Dendritic cell treated with granulocyte-macrophage colony-stimulating factor and Interleukin-4, amounts not matched to agents 40 ng/mL and 50 ng/mL, for 4 days (primary cell): ENCODE measurements at regions not wholly inside any gene's neighbourhood (a gene's known extent, or its start where the extent isn't known, plus 50 kb on each side); places are given as distances from the start of the nearest gene placed in this dataset.

ENCODE experiments used
- H3K27ac Mint-ChIP-seq: one replicate; pipeline ENCODE4 v1.8.0; 2022; ENCODE audit warnings: mild to moderate bottlenecking, mixed read lengths
- H3K27me3 Mint-ChIP-seq: one replicate; pipeline ENCODE4 v1.8.0; 2022; ENCODE audit warnings: mild to moderate bottlenecking, mixed read lengths
- H3K36me3 Mint-ChIP-seq: one replicate; pipeline ENCODE4 v1.8.0; 2022; ENCODE audit warnings: low read depth, mixed read lengths
- H3K4me1 Mint-ChIP-seq: one replicate; pipeline ENCODE4 v1.8.0; 2022; ENCODE audit warnings: low read depth, mixed read lengths
- H3K4me3 Mint-ChIP-seq: one replicate; pipeline ENCODE4 v1.8.0; 2022; ENCODE audit warnings: mild to moderate bottlenecking, moderate library complexity, mixed read lengths
- H3K9me3 Mint-ChIP-seq: one replicate; pipeline ENCODE4 v1.8.0; 2022; ENCODE audit warnings: mixed read lengths
- intact Hi-C: fragments of 100-400 bp; cut with micrococcal nuclease; formaldehyde crosslinking; loops from one replicate; pipeline ENCODE4 v1.15.0; 2022

DNA sequence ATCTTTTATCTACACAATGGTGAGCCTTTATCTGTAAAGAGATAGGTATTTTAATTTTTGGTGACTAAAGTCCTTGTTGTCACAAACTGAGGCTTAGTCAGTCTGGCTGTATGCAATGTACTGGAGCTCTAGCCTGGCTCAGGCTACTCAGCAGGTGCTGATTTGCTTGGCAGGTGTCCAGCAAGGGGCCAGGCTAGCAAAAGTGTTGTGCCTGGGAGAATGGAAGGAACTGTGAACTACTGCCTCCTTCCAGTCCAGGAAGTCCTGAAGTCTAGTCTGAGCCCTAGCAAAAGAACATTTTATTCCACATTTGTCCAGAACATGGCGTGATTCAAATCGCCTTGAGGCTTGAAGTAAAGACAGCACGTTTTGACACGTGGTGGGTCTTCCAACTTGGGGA lies 260.5 kb downstream of the CCDC85A start:
- Mint-ChIP-seq H3K9me3 (peaks cover 11% of the 10 kb centered on the region), H3K4me3 (no peak overlapping the region), H3K27ac (no peak overlapping the region), H3K4me1 (no peaks in the 10 kb centered on the region), H3K36me3 (no peaks in the 10 kb centered on the region), H3K27me3 (no peaks in the 10 kb centered on the region)
- intact Hi-C loops, result no loop called here

DNA sequence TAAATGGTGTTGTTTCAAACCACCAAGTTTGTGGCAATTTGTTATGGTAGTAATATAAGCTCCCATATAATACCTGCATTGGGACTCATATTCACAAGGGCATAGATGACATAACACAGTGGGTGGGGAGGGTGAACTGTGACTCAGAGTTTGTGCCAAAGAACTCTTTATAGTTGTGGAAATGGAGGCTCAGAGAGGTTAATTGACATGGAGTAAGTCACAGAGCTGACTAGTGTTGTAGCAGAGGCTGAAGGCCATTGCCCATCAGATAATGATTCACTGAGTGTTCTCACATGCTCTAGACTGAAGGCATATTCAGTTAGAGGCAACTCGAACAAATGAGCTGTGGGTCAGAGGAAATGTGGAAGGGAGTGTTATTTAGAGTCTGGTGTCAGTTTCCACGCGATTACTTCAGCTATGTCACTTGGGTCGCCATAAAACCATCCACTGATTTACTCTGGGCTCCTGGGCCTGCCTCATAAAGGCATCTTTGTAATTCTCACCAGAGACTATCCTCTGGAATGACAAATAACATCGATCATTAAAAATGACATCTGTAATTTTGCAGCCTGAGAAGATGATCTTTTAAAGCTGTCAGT lies 264.7 kb downstream of the CCDC85A start:
- H3K9me3 Mint-ChIP-seq, result peaks cover 31% of the 10 kb centered on the region
- no peak overlapping the region for H3K4me3 Mint-ChIP-seq
- intact Hi-C loops, result no loop called here
- H3K27me3 Mint-ChIP-seq, result no peaks in the 10 kb centered on the region
- H3K27ac Mint-ChIP-seq, result no peak overlapping the region
- no peaks in the 10 kb centered on the region for H3K4me1 Mint-ChIP-seq
- H3K36me3 Mint-ChIP-seq, result no peaks in the 10 kb centered on the region

DNA sequence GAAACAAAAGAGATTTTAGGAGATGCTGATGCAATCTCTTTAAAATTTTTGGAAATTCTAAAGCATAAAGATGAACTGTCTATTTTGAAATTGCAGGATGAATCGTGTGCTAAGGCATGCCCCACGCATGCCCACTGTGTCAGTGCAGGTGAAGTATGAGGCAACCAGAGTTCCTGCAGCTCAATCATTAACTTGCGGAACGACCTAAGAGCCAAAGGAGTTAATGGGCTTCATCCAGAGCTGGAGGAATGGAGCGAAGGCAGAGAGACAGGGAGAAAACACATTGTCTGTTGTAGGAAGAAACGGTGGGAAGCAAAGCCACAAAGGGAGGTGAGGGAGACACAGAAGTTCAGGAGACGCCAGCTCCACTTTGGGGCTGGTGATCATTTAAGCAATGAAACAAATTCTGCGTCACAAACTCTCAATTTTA lies 265.2 kb downstream of the CCDC85A start:
- Mint-ChIP-seq H3K4me3 (no peak overlapping the region), H3K27ac (no peak overlapping the region), H3K9me3 (peaks cover 34% of the 10 kb centered on the region), H3K4me1 (no peaks in the 10 kb centered on the region), H3K27me3 (no peaks in the 10 kb centered on the region), H3K36me3 (no peaks in the 10 kb centered on the region)
- intact Hi-C loops, result no loop called here

DNA sequence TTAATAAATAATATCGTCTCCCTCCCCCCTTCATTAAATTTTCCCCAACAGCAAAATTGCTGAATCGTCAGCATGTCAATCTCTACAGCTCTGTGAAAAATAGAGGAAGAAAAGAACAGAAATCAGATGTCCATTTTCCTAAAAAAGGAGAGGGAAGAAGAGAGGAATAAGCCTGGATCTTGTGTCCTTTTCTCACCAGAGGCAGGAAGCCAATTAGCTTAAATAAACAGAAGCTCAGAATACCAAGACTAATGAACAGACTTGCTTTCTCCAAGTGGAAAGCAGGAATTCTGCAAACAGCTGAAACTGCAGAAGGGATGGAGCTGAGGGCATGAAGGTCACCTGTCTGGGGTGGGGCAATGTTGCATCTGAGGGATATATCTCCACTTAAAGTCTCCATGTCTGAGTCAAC lies 265.7 kb downstream of the CCDC85A start:
- no peak overlapping the region for H3K27ac Mint-ChIP-seq
- no peak overlapping the region for H3K4me3 Mint-ChIP-seq
- no peaks in the 10 kb centered on the region for H3K27me3 Mint-ChIP-seq
- intact Hi-C loops, result no loop called here
- H3K36me3 Mint-ChIP-seq, result no peaks in the 10 kb centered on the region
- H3K4me1 Mint-ChIP-seq, result no peaks in the 10 kb centered on the region
- peaks cover 36% of the 10 kb centered on the region for H3K9me3 Mint-ChIP-seq

DNA sequence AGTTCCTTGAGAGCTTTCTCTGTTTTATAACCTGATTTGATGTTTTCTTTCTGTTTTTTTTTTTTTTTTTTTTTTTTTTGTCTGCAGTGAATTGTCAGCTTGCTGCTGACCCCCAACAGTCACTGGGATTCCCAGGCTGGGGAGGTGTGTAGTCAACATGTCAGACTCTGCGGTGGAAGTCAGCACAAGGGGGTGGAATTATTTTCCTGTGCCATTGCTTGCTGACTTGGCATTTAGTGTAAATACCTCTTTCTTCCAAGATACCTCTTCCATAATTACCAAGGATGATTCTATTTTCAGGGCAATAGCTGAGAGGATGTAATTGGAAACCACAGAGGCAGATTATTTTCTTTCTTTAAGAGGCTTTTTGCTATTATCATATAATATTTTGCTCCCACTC lies 266.3 kb downstream of the CCDC85A start:
- peaks cover 36% of the 10 kb centered on the region for H3K9me3 Mint-ChIP-seq
- H3K4me3 Mint-ChIP-seq, result no peak overlapping the region
- H3K27ac Mint-ChIP-seq, result no peak overlapping the region
- H3K27me3 Mint-ChIP-seq, result no peaks in the 10 kb centered on the region
- intact Hi-C loops, result no loop called here
- H3K36me3 Mint-ChIP-seq, result no peaks in the 10 kb centered on the region
- H3K4me1 Mint-ChIP-seq, result no peaks in the 10 kb centered on the region

DNA sequence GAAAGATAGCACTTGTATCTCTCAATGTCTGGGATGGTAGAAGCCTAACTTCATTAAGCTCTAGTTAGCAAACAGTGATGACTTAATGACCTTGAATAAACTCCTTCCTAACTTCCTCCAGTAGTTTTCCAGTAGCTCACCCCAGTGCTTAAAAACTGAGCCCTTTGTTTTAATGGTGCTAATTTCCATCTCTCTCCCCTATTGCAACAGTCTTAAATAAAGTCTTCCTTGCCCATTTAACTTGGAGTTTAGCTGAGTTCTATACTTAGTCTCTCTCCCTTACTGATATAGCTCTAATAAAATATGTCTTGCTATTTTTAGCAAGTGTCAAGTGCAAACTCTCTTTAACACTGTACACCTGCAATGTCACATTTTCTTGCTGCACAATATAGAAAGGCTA lies 267.0 kb downstream of the CCDC85A start:
- H3K27ac Mint-ChIP-seq, result no peak overlapping the region
- intact Hi-C loops, result no loop called here
- no peaks in the 10 kb centered on the region for H3K27me3 Mint-ChIP-seq
- H3K4me3 Mint-ChIP-seq, result no peak overlapping the region
- H3K9me3 Mint-ChIP-seq, result peaks cover 36% of the 10 kb centered on the region
- no peaks in the 10 kb centered on the region for H3K4me1 Mint-ChIP-seq
- H3K36me3 Mint-ChIP-seq, result no peaks in the 10 kb centered on the region

DNA sequence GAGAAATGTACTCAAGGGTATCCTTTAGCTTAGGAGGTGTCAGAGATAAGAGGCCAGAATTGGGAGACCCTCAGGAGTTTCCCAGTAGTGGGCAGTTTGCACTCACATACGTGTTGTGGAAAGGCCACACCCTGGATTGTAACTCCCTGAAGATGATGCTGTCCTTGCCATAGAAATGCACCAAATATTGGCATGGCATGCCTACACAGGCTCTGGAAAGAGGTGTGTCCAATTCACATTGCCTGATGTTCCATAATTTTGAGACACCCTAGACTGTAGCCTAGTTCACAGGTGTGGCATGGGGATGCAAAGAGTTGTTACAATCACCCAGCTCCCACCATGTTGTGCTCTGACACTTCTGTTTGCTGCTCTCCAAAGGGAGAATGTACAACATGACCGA lies 271.9 kb downstream of the CCDC85A start:
- Mint-ChIP-seq H3K9me3 (peaks cover 32% of the 10 kb centered on the region), H3K27me3 (no peaks in the 10 kb centered on the region), H3K27ac (no peak overlapping the region), H3K4me1 (no peaks in the 10 kb centered on the region), H3K36me3 (no peaks in the 10 kb centered on the region), H3K4me3 (no peak overlapping the region)
- intact Hi-C loops, result no loop called here

DNA sequence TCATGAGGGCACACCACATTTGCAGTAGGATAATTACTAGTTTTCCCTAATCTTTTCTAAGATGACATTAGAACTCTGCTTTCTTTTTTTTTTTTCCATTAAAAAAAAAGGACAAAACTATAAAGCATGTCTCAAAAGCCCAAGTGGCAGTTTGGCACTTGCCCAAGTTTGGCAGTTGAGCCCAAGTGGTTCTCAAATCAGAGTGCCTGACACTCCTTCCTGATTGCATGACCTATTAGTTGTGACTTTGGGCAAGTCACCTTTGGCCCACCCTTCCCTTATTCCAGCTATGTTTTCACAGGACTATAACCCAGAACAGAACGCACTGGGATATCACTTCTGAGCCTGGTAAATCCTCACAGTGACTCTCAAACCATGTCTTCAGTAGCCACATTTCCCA lies 273.0 kb downstream of the CCDC85A start:
- no peaks in the 10 kb centered on the region for H3K36me3 Mint-ChIP-seq
- H3K4me1 Mint-ChIP-seq, result no peaks in the 10 kb centered on the region
- no peak overlapping the region for H3K4me3 Mint-ChIP-seq
- no peak overlapping the region for H3K27ac Mint-ChIP-seq
- peaks cover 20% of the 10 kb centered on the region for H3K9me3 Mint-ChIP-seq
- intact Hi-C loops, result no loop called here
- no peaks in the 10 kb centered on the region for H3K27me3 Mint-ChIP-seq

DNA sequence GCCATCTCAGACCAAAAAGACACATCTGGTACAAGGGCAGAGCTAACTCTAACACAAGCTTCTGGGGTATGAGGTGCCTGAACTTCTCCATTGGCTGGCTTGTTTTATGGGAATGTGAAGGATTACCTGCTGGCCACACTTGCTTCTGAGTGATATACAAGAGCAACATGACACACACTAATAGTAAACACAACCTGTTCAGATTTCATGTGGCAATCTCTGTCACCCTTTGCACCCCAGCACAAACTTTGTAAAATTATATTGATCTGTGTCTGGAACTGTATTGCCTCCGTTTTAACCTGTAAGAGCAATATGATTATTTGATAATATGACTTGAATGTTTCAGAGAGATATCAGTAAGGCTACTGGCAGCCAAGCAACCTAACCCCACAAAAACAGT lies 276.7 kb downstream of the CCDC85A start:
- Mint-ChIP-seq H3K9me3 (peaks cover 24% of the 10 kb centered on the region), H3K27ac (no peak overlapping the region), H3K27me3 (no peaks in the 10 kb centered on the region)

DNA sequence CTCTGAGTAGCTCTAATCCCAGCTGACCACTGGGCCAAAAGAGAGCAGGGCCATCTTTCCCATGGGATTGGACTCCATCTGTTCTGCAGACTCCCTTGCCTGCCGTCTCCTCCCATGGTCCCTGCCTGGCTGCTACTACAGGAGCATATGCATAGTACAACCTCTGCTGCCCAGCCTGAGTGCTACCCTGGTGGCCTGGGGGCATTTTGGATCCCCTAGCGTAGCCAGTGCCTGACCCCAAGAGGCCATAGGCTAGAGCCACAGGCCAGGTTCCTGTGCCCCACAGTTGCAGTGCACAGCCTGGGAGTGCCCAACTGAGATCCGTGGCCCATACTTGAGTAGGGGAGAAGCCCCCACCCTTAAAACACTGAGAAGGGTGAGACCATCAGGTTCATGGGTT lies 280.3 kb downstream of the CCDC85A start:
- H3K27ac Mint-ChIP-seq, result no peak overlapping the region
- no peak overlapping the region for H3K4me3 Mint-ChIP-seq
- intact Hi-C loops, result no loop called here
- no peaks in the 10 kb centered on the region for H3K27me3 Mint-ChIP-seq
- no peaks in the 10 kb centered on the region for H3K36me3 Mint-ChIP-seq
- no peaks in the 10 kb centered on the region for H3K4me1 Mint-ChIP-seq
- peaks cover 24% of the 10 kb centered on the region for H3K9me3 Mint-ChIP-seq

More for the DNA sequence above, 276.7 kb downstream of the CCDC85A start:
- intact Hi-C loops, result no loop called here
- H3K4me1 Mint-ChIP-seq, result no peaks in the 10 kb centered on the region
- no peak overlapping the region for H3K4me3 Mint-ChIP-seq
- no peaks in the 10 kb centered on the region for H3K36me3 Mint-ChIP-seq

DNA sequence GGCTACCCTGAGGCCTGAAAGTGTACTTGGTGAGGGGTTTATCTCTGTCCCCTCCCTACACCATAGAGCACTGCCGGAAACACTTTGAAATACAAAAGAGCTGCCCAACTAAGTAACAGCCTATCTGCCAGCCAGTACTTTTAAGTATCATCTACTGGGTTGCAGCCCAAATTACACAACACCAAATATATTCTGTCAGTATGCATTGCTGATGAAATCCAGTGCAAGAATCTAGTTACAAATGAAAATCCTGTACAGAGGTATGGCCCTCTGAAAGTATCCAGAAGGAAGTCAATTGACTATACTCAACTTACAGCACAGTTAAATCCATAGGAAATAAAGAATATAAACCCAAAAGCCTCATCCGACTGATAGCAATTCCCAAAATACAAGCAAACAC lies 280.8 kb downstream of the CCDC85A start:
- H3K4me1 Mint-ChIP-seq, result no peaks in the 10 kb centered on the region
- H3K9me3 Mint-ChIP-seq, result peaks cover 23% of the 10 kb centered on the region
- H3K27me3 Mint-ChIP-seq, result no peaks in the 10 kb centered on the region
- H3K27ac Mint-ChIP-seq, result no peak overlapping the region
- intact Hi-C loops, result no loop called here
- no peaks in the 10 kb centered on the region for H3K36me3 Mint-ChIP-seq
- H3K4me3 Mint-ChIP-seq, result no peak overlapping the region

DNA sequence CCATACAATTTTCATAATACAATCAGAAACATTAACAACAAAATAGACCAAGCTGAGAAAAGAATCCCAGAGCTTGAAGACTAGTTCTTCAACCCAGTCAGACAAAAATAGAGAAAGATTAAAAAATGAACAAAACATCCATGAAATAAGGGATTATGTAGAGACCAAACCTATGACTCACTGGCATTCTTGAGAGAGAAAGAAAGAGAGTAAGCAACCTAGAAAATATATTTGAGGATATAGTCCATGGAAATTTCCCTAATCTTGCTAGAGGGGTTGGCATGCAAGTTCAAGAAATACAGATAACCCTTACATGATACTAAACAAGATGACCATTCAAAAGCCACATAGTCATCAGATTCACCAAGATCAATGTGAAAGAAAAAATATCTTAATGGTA lies 281.7 kb downstream of the CCDC85A start:
- Mint-ChIP-seq H3K36me3 (no peaks in the 10 kb centered on the region), H3K27ac (no peak overlapping the region), H3K27me3 (no peaks in the 10 kb centered on the region), H3K4me1 (no peaks in the 10 kb centered on the region), H3K4me3 (no peak overlapping the region), H3K9me3 (peaks cover 15% of the 10 kb centered on the region)
- intact Hi-C loops, result no loop called here

DNA sequence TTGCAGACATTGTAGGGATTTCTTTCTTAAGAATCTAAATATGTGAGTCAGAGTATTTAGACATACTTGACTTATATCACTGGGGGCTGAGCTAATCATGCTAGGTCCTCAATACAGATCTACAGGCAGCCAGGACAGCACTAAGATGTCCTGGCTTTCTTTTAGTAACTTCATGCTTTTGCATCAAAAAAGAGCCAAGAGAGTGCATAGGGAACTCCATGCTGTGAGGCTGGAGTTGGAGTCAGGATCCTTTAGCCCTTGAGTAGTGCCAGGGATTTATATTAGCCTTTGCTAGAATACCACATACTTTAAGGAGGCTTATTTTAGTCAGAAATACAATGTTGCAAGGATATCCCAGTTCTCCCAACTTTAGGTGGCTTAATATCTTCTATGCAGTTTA lies 289.7 kb downstream of the CCDC85A start:
- no peaks in the 10 kb centered on the region for H3K36me3 Mint-ChIP-seq
- no peaks in the 10 kb centered on the region for H3K4me1 Mint-ChIP-seq
- H3K4me3 Mint-ChIP-seq, result no peak overlapping the region
- no peaks in the 10 kb centered on the region for H3K9me3 Mint-ChIP-seq
- no peaks in the 10 kb centered on the region for H3K27me3 Mint-ChIP-seq
- intact Hi-C loops, result no loop called here
- H3K27ac Mint-ChIP-seq, result no peak overlapping the region

DNA sequence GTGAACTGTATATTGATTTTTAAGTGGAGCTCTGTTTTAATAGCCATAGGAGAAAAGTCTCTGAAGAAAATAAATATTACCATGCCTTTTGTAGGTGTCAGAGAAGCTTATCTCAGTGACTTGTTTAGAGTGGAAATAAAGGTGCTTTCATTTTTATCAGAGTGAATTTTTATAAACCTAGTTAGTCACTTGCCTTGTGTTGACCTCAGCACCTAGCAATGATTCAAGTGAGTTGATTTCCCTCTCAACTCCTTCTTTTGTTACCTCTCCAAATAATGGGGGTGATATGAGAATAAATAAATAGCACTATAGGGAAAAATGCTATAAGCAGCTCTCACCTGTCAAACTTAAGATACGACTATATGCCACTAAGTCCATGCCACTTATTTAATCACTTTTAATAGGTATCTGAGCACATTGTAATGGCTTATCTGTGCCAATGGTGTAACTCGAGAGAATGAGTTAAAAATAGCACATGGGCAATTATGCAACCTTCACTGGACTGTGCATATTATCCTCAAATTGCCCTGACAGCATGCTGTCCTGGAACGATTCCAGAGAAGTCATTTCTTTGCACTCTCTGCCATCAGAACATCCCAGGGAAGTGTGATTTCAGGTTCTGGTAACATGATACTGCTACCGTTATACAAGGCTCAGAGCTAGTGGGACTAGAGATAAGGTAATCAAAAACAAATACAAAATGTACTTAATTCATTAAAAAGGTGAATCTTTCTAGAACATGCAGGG lies 290.8 kb downstream of the CCDC85A start:
- intact Hi-C loops, result no loop called here
- peaks cover 7% of the 10 kb centered on the region for H3K9me3 Mint-ChIP-seq
- H3K36me3 Mint-ChIP-seq, result no peaks in the 10 kb centered on the region
- H3K4me1 Mint-ChIP-seq, result no peaks in the 10 kb centered on the region
- no peak overlapping the region for H3K27ac Mint-ChIP-seq
- no peaks in the 10 kb centered on the region for H3K27me3 Mint-ChIP-seq
- no peak overlapping the region for H3K4me3 Mint-ChIP-seq

DNA sequence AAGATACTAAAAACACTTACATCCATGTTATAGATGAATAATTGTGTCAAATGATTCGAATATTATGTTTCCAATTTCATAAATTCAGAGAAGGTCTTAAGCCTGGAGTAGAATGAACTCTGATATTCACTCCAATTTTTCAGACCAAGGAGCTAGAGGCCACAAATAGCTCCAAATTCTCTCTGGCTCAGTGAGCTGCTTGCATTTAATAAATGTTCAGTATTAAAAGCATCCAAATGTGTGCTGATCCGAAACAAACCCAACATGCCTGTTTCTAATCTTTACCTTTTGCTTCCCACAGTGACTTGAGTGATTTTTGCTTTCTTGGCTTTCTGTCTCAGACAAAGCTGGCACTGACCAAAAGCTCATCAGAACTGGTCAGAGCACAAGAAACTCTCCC lies 291.4 kb downstream of the CCDC85A start:
- Mint-ChIP-seq H3K4me1 (no peaks in the 10 kb centered on the region), H3K4me3 (no peak overlapping the region), H3K36me3 (no peaks in the 10 kb centered on the region), H3K27me3 (no peaks in the 10 kb centered on the region), H3K27ac (no peak overlapping the region), H3K9me3 (peaks cover 8% of the 10 kb centered on the region)
- intact Hi-C loops, result no loop called here
